ENCODE measurements at regions not wholly inside any gene's neighbourhood (a gene's known extent, or its start where the extent isn't known, plus 50 kb on each side); places are given as distances from the start of the nearest gene placed in this dataset.
"Not testable (repeated sequence)": the region's sequence is repeated elsewhere in the genome, so short reads cannot be mapped to it uniquely, and the experiment has no call there.

DNA sequence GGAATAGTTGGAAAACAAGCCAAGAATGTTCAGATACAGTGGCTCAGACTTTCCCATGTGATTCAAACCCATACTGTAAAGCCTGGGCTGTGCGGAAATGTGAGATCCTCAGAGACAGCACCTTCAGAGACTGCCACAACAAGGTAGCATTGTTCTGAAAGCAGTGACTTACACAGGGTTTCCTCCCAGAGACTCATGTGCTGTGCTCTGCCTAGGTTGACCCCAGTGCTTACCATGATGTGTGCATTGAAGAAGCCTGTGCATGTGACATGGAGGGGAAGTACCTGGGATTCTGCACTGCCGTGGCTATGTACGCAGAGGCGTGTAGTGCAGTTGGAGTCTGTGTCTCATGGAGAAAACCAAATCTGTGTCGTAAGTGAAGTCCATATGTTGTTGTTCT lies 219.4 kb downstream of the LRRK2 start (continued):
- TF ChIP-seq, protein P1, sequence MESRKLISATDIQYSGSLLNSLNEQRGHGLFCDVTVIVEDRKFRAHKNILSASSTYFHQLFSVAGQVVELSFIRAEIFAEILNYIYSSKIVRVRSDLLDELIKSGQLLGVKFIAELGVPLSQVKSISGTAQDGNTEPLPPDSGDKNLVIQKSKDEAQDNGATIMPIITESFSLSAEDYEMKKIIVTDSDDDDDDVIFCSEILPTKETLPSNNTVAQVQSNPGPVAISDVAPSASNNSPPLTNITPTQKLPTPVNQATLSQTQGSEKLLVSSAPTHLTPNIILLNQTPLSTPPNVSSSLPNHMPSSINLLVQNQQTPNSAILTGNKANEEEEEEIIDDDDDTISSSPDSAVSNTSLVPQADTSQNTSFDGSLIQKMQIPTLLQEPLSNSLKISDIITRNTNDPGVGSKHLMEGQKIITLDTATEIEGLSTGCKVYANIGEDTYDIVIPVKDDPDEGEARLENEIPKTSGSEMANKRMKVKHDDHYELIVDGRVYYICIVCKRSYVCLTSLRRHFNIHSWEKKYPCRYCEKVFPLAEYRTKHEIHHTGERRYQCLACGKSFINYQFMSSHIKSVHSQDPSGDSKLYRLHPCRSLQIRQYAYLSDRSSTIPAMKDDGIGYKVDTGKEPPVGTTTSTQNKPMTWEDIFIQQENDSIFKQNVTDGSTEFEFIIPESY (IDR thresholded peaks at IDR 0.05): no peak
- no peak for TF ChIP-seq SP1 (IDR thresholded peaks at IDR 0.05)
- no peak for TF ChIP-seq JUND (IDR thresholded peaks at IDR 0.05)
- TF ChIP-seq EGR1 (IDR thresholded peaks at IDR 0.05; ENCODE audit: low read depth in 2 of 2): no peak
- no peak for TF ChIP-seq NR2F2 (IDR thresholded peaks at IDR 0.05)
- TF ChIP-seq HNF4G (IDR thresholded peaks at IDR 0.05): no peak
- no peak for TF ChIP-seq GABPA (IDR thresholded peaks at IDR 0.05 in 1 of 2, conservative IDR thresholded peaks at IDR 0.05 in 1 of 2)
- TF ChIP-seq RXRA (IDR thresholded peaks at IDR 0.05): no peak
- TF ChIP-seq FOXA1 (IDR thresholded peaks at IDR 0.05): no peak
- TF ChIP-seq RAD21 (IDR thresholded peaks at IDR 0.05): no peak
- no peak for TF ChIP-seq YY1 (IDR thresholded peaks at IDR 0.05)

DNA sequence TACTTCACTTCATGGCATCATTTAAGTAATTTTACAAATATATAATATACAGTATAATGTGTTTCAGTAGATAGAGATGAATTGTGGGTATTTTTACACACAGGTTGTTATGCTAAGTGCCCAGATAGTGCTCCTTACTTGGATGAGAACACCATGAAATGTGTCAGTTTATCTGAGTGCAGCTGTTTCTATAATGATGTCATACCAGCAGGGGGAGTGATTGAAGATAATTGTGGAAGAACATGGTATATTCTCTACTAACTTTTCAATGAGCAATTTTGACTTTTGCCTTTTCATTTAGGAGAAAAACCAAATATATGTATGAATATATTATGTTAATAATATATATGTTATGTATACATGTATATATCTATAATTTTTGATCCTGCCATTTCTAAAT lies 221.6 kb downstream of the LRRK2 start:
- TF ChIP-seq, protein P2, sequence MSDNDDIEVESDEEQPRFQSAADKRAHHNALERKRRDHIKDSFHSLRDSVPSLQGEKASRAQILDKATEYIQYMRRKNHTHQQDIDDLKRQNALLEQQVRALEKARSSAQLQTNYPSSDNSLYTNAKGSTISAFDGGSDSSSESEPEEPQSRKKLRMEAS (IDR thresholded peaks at IDR 0.05): no peak
- TF ChIP-seq, protein P3, sequence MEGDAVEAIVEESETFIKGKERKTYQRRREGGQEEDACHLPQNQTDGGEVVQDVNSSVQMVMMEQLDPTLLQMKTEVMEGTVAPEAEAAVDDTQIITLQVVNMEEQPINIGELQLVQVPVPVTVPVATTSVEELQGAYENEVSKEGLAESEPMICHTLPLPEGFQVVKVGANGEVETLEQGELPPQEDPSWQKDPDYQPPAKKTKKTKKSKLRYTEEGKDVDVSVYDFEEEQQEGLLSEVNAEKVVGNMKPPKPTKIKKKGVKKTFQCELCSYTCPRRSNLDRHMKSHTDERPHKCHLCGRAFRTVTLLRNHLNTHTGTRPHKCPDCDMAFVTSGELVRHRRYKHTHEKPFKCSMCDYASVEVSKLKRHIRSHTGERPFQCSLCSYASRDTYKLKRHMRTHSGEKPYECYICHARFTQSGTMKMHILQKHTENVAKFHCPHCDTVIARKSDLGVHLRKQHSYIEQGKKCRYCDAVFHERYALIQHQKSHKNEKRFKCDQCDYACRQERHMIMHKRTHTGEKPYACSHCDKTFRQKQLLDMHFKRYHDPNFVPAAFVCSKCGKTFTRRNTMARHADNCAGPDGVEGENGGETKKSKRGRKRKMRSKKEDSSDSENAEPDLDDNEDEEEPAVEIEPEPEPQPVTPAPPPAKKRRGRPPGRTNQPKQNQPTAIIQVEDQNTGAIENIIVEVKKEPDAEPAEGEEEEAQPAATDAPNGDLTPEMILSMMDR (IDR thresholded peaks at IDR 0.05; ENCODE audit: low read depth, low read length, missing input control): peak; percentile 20
- Histone ChIP-seq H3K9me3 (ENCODE audit: control insufficient read depth in 4 of 4, low read length in 3 of 4) (no peaks in the 10 kb centered on the region), H3K36me3 (ENCODE audit: control insufficient read depth in 4 of 4, insufficient read depth in 3 of 4, low read depth in 1 of 4, low read length in 3 of 4) (no peaks in the 10 kb centered on the region), H3K4me1 (ENCODE audit: control insufficient read depth in 4 of 4, insufficient read depth in 4 of 4, low read length in 3 of 4) (no peaks in the 10 kb centered on the region), H3K9ac (ENCODE audit: low read depth in 1 of 2, low read length in 2 of 2) (no peak overlapping the region), H3K27me3 (ENCODE audit: control insufficient read depth in 4 of 4, insufficient read depth in 4 of 4, low read length in 3 of 4) (peaks cover 0 to 4% (median 0%) of the 10 kb centered on the region in 4 donors), H3K27ac (ENCODE audit: low read depth in 1 of 2, low read length in 2 of 2) (no peak overlapping the region), H3K4me3 (ENCODE audit: low read depth in 1 of 3, low read length in 3 of 3) (no peak overlapping the region)
- DNase-seq (ENCODE audit: low spot score): no peak

DNA sequence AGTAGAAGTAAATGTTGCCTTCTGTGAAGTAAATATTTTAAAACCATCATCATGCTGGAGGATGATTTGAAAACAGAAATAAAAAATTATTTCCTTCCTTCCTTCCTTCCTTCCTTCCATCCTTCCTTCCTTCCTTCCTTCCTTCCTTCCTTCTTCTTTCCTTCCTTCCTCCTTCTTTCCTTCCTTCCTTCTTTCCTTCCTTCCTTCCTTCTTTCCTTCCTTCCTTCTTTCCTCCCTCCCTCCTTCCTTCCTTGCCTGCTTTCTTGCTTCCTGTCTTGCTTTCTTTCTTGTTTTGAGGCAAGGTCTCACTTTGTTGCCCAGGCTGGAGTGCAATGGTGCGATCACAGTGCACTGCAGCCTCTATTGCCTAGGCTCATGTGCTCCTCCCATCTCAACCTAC lies 223.7 kb downstream of the LRRK2 start:
- H3K4me3 ChIP-seq (ENCODE audit: low read depth in 1 of 3, low read length in 3 of 3); H3K27ac ChIP-seq (ENCODE audit: low read depth in 1 of 2, low read length in 2 of 2); DNase-seq (ENCODE audit: low spot score); H3K36me3 ChIP-seq (ENCODE audit: control insufficient read depth in 4 of 4, insufficient read depth in 3 of 4, low read depth in 1 of 4, low read length in 3 of 4); H3K27me3 ChIP-seq (ENCODE audit: control insufficient read depth in 4 of 4, insufficient read depth in 4 of 4, low read length in 3 of 4); H3K9me3 ChIP-seq (ENCODE audit: control insufficient read depth in 4 of 4, low read length in 3 of 4); H3K4me1 ChIP-seq (ENCODE audit: control insufficient read depth in 4 of 4, insufficient read depth in 4 of 4, low read length in 3 of 4); H3K9ac ChIP-seq (ENCODE audit: low read depth in 1 of 2, low read length in 2 of 2): not testable (repeated sequence)
- WGBS: 90% methylated on average over 1 of the region's 1 CpG

DNA sequence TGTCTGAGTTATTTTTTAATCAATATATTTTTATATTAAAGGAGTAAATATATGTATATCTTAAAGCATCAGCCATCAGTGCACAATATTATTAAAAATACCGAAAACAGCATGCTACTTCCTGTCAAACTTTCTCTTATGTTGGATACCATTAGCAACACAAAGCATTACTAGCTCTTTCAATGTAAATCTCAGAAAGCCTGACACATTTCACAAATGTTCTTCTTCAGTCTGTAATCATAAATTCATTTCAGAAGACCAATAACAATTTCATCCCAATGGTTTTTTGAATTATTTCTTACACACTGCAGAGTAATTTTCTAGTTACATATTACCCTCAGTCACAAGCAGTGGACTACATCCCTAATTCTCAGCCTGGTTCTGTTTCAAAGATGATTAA lies 226.9 kb downstream of the LRRK2 start:
- Histone ChIP-seq H3K27me3 (ENCODE audit: control insufficient read depth in 4 of 4, insufficient read depth in 4 of 4, low read length in 3 of 4) (no peaks in the 10 kb centered on the region), H3K4me1 (ENCODE audit: control insufficient read depth in 4 of 4, insufficient read depth in 4 of 4, low read length in 3 of 4) (no peaks in the 10 kb centered on the region), H3K4me3 (ENCODE audit: low read depth in 1 of 3, low read length in 3 of 3) (no peak overlapping the region), H3K9me3 (ENCODE audit: control insufficient read depth in 4 of 4, low read length in 3 of 4) (no peaks in the 10 kb centered on the region), H3K27ac (ENCODE audit: low read depth in 1 of 2, low read length in 2 of 2) (no peak overlapping the region), H3K36me3 (ENCODE audit: control insufficient read depth in 4 of 4, insufficient read depth in 3 of 4, low read depth in 1 of 4, low read length in 3 of 4) (no peaks in the 10 kb centered on the region), H3K9ac (ENCODE audit: low read depth in 1 of 2, low read length in 2 of 2) (no peak overlapping the region)
- no peak for DNase-seq (ENCODE audit: low spot score)
- TF ChIP-seq RAD21 (IDR thresholded peaks at IDR 0.05) (no peak), YY1 (IDR thresholded peaks at IDR 0.05) (no peak), SP1 (IDR thresholded peaks at IDR 0.05) (no peak), HNF4A (conservative IDR thresholded peaks at IDR 0.05) (no peak), TAF1 (conservative IDR thresholded peaks at IDR 0.05) (no peak), FOXA2 (IDR thresholded peaks at IDR 0.05) (no peak), GABPA (IDR thresholded peaks at IDR 0.05 in 1 of 2, conservative IDR thresholded peaks at IDR 0.05 in 1 of 2) (no peak)
- TF ChIP-seq, protein P1 (IDR thresholded peaks at IDR 0.05): no peak
- TF ChIP-seq, protein P4, sequence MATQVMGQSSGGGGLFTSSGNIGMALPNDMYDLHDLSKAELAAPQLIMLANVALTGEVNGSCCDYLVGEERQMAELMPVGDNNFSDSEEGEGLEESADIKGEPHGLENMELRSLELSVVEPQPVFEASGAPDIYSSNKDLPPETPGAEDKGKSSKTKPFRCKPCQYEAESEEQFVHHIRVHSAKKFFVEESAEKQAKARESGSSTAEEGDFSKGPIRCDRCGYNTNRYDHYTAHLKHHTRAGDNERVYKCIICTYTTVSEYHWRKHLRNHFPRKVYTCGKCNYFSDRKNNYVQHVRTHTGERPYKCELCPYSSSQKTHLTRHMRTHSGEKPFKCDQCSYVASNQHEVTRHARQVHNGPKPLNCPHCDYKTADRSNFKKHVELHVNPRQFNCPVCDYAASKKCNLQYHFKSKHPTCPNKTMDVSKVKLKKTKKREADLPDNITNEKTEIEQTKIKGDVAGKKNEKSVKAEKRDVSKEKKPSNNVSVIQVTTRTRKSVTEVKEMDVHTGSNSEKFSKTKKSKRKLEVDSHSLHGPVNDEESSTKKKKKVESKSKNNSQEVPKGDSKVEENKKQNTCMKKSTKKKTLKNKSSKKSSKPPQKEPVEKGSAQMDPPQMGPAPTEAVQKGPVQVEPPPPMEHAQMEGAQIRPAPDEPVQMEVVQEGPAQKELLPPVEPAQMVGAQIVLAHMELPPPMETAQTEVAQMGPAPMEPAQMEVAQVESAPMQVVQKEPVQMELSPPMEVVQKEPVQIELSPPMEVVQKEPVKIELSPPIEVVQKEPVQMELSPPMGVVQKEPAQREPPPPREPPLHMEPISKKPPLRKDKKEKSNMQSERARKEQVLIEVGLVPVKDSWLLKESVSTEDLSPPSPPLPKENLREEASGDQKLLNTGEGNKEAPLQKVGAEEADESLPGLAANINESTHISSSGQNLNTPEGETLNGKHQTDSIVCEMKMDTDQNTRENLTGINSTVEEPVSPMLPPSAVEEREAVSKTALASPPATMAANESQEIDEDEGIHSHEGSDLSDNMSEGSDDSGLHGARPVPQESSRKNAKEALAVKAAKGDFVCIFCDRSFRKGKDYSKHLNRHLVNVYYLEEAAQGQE (IDR thresholded peaks at IDR 0.05): no peak
- WGBS: 95% methylated on average over 1 of the region's 1 CpG

Measured in liver (tissue), 8 donors.